ENCODE measurements at regions not wholly inside any gene's neighbourhood (a gene's known extent, or its start where the extent isn't known, plus 50 kb on each side); places are given as distances from the start of the nearest gene placed in this dataset.

DNA sequence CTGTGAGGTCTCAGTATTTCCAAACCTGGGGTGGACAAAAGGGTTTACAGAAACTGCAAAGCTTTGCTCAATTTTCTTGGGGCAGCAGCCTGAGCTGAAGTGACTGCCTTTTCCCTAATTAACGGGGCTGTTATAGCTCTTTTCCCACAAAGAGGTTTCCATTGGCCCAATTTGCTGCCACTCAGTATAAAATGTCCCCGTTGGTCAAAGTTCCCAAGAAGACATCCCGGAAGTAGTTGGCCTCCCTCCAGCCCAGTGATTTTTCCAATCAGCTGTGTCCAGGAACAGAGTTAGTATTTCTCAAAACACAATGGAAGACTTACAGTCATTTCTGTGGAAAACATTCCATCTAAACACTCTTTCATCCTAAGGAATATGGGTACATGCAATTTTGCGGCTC is 643.6 kb downstream of the ACTL7B start:
- TF ChIP-seq POLR2A (IDR thresholded peaks at IDR 0.05) (no peak), POLR2AphosphoS5 (IDR thresholded peaks at IDR 0.05) (no peak)
- TF ChIP-seq, protein P1, sequence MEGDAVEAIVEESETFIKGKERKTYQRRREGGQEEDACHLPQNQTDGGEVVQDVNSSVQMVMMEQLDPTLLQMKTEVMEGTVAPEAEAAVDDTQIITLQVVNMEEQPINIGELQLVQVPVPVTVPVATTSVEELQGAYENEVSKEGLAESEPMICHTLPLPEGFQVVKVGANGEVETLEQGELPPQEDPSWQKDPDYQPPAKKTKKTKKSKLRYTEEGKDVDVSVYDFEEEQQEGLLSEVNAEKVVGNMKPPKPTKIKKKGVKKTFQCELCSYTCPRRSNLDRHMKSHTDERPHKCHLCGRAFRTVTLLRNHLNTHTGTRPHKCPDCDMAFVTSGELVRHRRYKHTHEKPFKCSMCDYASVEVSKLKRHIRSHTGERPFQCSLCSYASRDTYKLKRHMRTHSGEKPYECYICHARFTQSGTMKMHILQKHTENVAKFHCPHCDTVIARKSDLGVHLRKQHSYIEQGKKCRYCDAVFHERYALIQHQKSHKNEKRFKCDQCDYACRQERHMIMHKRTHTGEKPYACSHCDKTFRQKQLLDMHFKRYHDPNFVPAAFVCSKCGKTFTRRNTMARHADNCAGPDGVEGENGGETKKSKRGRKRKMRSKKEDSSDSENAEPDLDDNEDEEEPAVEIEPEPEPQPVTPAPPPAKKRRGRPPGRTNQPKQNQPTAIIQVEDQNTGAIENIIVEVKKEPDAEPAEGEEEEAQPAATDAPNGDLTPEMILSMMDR (IDR thresholded peaks at IDR 0.05), result no peak
